OCI-LY1 (cell line): ENCODE measurements at regions not wholly inside any gene's neighbourhood (a gene's known extent, or its start where the extent isn't known, plus 50 kb on each side); places are given as distances from the start of the nearest gene placed in this dataset.

Experiments used
- CTCF ChIP-seq: fragments of 200-600 bp; sonication (generic), shearing (Covaris generic); IDR thresholded peaks from 2 replicates; pipeline ENCODE4 v1.5.1; 2017; ENCODE audit warnings: mild to moderate bottlenecking, antibody characterized with exemption, low read length, moderate library complexity, mixed read lengths
- EZH2 ChIP-seq: fragments of 200-600 bp; sonication (generic), shearing (Covaris generic); IDR thresholded peaks from 2 replicates; pipeline ENCODE4 v1.8.0; 2017; ENCODE audit warnings: borderline replicate concordance, mixed run types, mild to moderate bottlenecking, antibody characterized with exemption, low read length, moderate library complexity, mixed read lengths

GRCh38 chr18:60245096-60245495 is 127.5 kb downstream of the MC4R start:
- no peak for TF ChIP-seq EZH2
- no peak for TF ChIP-seq CTCF
